ENCODE measurements at regions not wholly inside any gene's neighbourhood (a gene's known extent, or its start where the extent isn't known, plus 50 kb on each side); places are given as distances from the start of the nearest gene placed in this dataset.

GRCh38 chr2:30046396-30046795, 100.4 kb upstream of the YPEL5 start:
- H3K9me3 ChIP-seq (ENCODE audit: control extremely low read depth in 1 of 5, control insufficient read depth in 4 of 5, insufficient read depth in 2 of 5, low read depth in 1 of 5, low read length in 4 of 5), result no peaks in the 10 kb centered on the region
- H3K36me3 ChIP-seq (ENCODE audit: control insufficient read depth in 4 of 4, insufficient read depth in 4 of 4, low read length in 3 of 4), result no peaks in the 10 kb centered on the region
- peaks cover 0 to 8% (median 3%) of the 10 kb centered on the region in 5 experiments for H3K27me3 ChIP-seq (replicated peaks in 2 of 5; ENCODE audit: control insufficient read depth in 4 of 5, insufficient read depth in 5 of 5, low read length in 4 of 5)
- H3K4me1 ChIP-seq (ENCODE audit: control extremely low read depth in 1 of 4, control insufficient read depth in 4 of 4, insufficient read depth in 4 of 4, low read length in 3 of 4), result no peaks in the 10 kb centered on the region
- no peak for DNase-seq
- no peak overlapping the region for H3K4me3 ChIP-seq (ENCODE audit: control insufficient read depth in 1 of 7, extremely low read depth in 1 of 7, insufficient read depth in 4 of 7, low read depth in 2 of 7, low read length in 6 of 7)
- WGBS (ENCODE audit: insufficient coverage), result no CpG with 5 or more reads among the region's 2 CpGs
- no peak overlapping the region for H3K27ac ChIP-seq (ENCODE audit: insufficient read depth in 1 of 2, low read depth in 1 of 2, low read length in 2 of 2, poor library complexity in 1 of 2, severe bottlenecking in 2 of 2)
- POLR2A ChIA-PET, result no interaction called here
- CTCF ChIA-PET, result no interaction called here

GRCh38 chr2:30046979-30047378, 99.8 kb upstream of the YPEL5 start:
- no peaks in the 10 kb centered on the region for H3K9me3 ChIP-seq (ENCODE audit: control extremely low read depth in 1 of 5, control insufficient read depth in 4 of 5, insufficient read depth in 2 of 5, low read depth in 1 of 5, low read length in 4 of 5)
- no peak overlapping the region for H3K4me3 ChIP-seq (ENCODE audit: control insufficient read depth in 1 of 7, extremely low read depth in 1 of 7, insufficient read depth in 4 of 7, low read depth in 2 of 7, low read length in 6 of 7)
- WGBS (ENCODE audit: insufficient coverage), result 96% methylated on average over 2 of the region's 3 CpGs
- CTCF ChIA-PET, result no interaction called here
- H3K27ac ChIP-seq (ENCODE audit: insufficient read depth in 1 of 2, low read depth in 1 of 2, low read length in 2 of 2, poor library complexity in 1 of 2, severe bottlenecking in 2 of 2), result no peak overlapping the region
- no peaks in the 10 kb centered on the region for H3K4me1 ChIP-seq (ENCODE audit: control extremely low read depth in 1 of 4, control insufficient read depth in 4 of 4, insufficient read depth in 4 of 4, low read length in 3 of 4)
- DNase-seq, result no peak
- no peaks in the 10 kb centered on the region for H3K36me3 ChIP-seq (ENCODE audit: control insufficient read depth in 4 of 4, insufficient read depth in 4 of 4, low read length in 3 of 4)
- POLR2A ChIA-PET, result no interaction called here
- peaks cover 0 to 9% (median 3%) of the 10 kb centered on the region in 5 experiments for H3K27me3 ChIP-seq (replicated peaks in 2 of 5; ENCODE audit: control insufficient read depth in 4 of 5, insufficient read depth in 5 of 5, low read length in 4 of 5)

GRCh38 chr2:30048636-30049175, 98.1 kb upstream of the YPEL5 start:
- Histone ChIP-seq H3K27me3 (replicated peaks in 2 of 5; ENCODE audit: control insufficient read depth in 4 of 5, insufficient read depth in 5 of 5, low read length in 4 of 5) (peaks cover 0 to 11% (median 3%) of the 10 kb centered on the region in 5 experiments), H3K27ac (ENCODE audit: insufficient read depth in 1 of 2, low read depth in 1 of 2, low read length in 2 of 2, poor library complexity in 1 of 2, severe bottlenecking in 2 of 2) (no peak overlapping the region), H3K9me3 (ENCODE audit: control extremely low read depth in 1 of 5, control insufficient read depth in 4 of 5, insufficient read depth in 2 of 5, low read depth in 1 of 5, low read length in 4 of 5) (no peaks in the 10 kb centered on the region), H3K4me3 (ENCODE audit: control insufficient read depth in 1 of 7, extremely low read depth in 1 of 7, insufficient read depth in 4 of 7, low read depth in 2 of 7, low read length in 6 of 7) (no peak overlapping the region), H3K36me3 (ENCODE audit: control insufficient read depth in 4 of 4, insufficient read depth in 4 of 4, low read length in 3 of 4) (no peaks in the 10 kb centered on the region), H3K4me1 (ENCODE audit: control extremely low read depth in 1 of 4, control insufficient read depth in 4 of 4, insufficient read depth in 4 of 4, low read length in 3 of 4) (no peaks in the 10 kb centered on the region)
- ChIA-PET POLR2A (no interaction called here), CTCF (no interaction called here)
- no peak for DNase-seq
- 90% methylated on average over 5 of the region's 8 CpGs for WGBS (ENCODE audit: insufficient coverage)

GRCh38 chr2:30055548-30055947, 91.3 kb upstream of the YPEL5 start:
- Histone ChIP-seq H3K9me3 (ENCODE audit: control extremely low read depth in 1 of 5, control insufficient read depth in 4 of 5, insufficient read depth in 2 of 5, low read depth in 1 of 5, low read length in 4 of 5) (no peaks in the 10 kb centered on the region), H3K36me3 (ENCODE audit: control insufficient read depth in 4 of 4, insufficient read depth in 4 of 4, low read length in 3 of 4) (no peaks in the 10 kb centered on the region), H3K4me1 (ENCODE audit: control extremely low read depth in 1 of 4, control insufficient read depth in 4 of 4, insufficient read depth in 4 of 4, low read length in 3 of 4) (no peaks in the 10 kb centered on the region), H3K27me3 (replicated peaks in 2 of 5; ENCODE audit: control insufficient read depth in 4 of 5, insufficient read depth in 5 of 5, low read length in 4 of 5) (peaks cover 0 to 8% (median 0%) of the 10 kb centered on the region in 5 experiments), H3K4me3 (ENCODE audit: control insufficient read depth in 1 of 7, extremely low read depth in 1 of 7, insufficient read depth in 4 of 7, low read depth in 2 of 7, low read length in 6 of 7) (no peak overlapping the region), H3K27ac (ENCODE audit: insufficient read depth in 1 of 2, low read depth in 1 of 2, low read length in 2 of 2, poor library complexity in 1 of 2, severe bottlenecking in 2 of 2) (no peak overlapping the region)
- ChIA-PET CTCF (no interaction called here), POLR2A (no interaction called here)
- no peak for DNase-seq
- no CpG with 5 or more reads among the region's 2 CpGs for WGBS (ENCODE audit: insufficient coverage)

GRCh38 chr2:30060562-30060961, 86.2 kb upstream of the YPEL5 start:
- H3K27me3 ChIP-seq (replicated peaks in 2 of 5; ENCODE audit: control insufficient read depth in 4 of 5, insufficient read depth in 5 of 5, low read length in 4 of 5), result peaks cover 0 to 2% (median 0%) of the 10 kb centered on the region in 5 experiments
- CTCF ChIA-PET, result no interaction called here
- no peak overlapping the region for H3K4me3 ChIP-seq (ENCODE audit: control insufficient read depth in 1 of 7, extremely low read depth in 1 of 7, insufficient read depth in 4 of 7, low read depth in 2 of 7, low read length in 6 of 7)
- no peaks in the 10 kb centered on the region for H3K36me3 ChIP-seq (ENCODE audit: control insufficient read depth in 4 of 4, insufficient read depth in 4 of 4, low read length in 3 of 4)
- POLR2A ChIA-PET, result no interaction called here
- H3K4me1 ChIP-seq (ENCODE audit: control extremely low read depth in 1 of 4, control insufficient read depth in 4 of 4, insufficient read depth in 4 of 4, low read length in 3 of 4), result no peaks in the 10 kb centered on the region
- peaks cover 0 to 7% (median 1%) of the 10 kb centered on the region in 5 experiments for H3K9me3 ChIP-seq (ENCODE audit: control extremely low read depth in 1 of 5, control insufficient read depth in 4 of 5, insufficient read depth in 2 of 5, low read depth in 1 of 5, low read length in 4 of 5)
- 91% methylated on average over 5 of the region's 5 CpGs for WGBS (ENCODE audit: insufficient coverage)
- DNase-seq, result no peak
- no peak overlapping the region for H3K27ac ChIP-seq (ENCODE audit: insufficient read depth in 1 of 2, low read depth in 1 of 2, low read length in 2 of 2, poor library complexity in 1 of 2, severe bottlenecking in 2 of 2)

GRCh38 chr2:30068067-30068466, 78.7 kb upstream of the YPEL5 start:
- H3K27ac ChIP-seq (ENCODE audit: insufficient read depth in 1 of 2, low read depth in 1 of 2, low read length in 2 of 2, poor library complexity in 1 of 2, severe bottlenecking in 2 of 2), result no peak overlapping the region
- DNase-seq, result no peak
- POLR2A ChIA-PET, result no interaction called here
- peaks cover 0 to 7% (median 3%) of the 10 kb centered on the region in 5 experiments for H3K27me3 ChIP-seq (replicated peaks in 2 of 5; ENCODE audit: control insufficient read depth in 4 of 5, insufficient read depth in 5 of 5, low read length in 4 of 5)
- CTCF ChIA-PET, result interaction anchor here (1.4 kb wide), 1 partner anchor 146 kb away, joined by 3 read pairs; no protein-coding TSS in a partner anchor
- H3K4me3 ChIP-seq (ENCODE audit: control insufficient read depth in 1 of 7, extremely low read depth in 1 of 7, insufficient read depth in 4 of 7, low read depth in 2 of 7, low read length in 6 of 7), result no peak overlapping the region
- H3K4me1 ChIP-seq (ENCODE audit: control extremely low read depth in 1 of 4, control insufficient read depth in 4 of 4, insufficient read depth in 4 of 4, low read length in 3 of 4), result no peaks in the 10 kb centered on the region
- H3K36me3 ChIP-seq (ENCODE audit: control insufficient read depth in 4 of 4, insufficient read depth in 4 of 4, low read length in 3 of 4), result no peaks in the 10 kb centered on the region
- H3K9me3 ChIP-seq (ENCODE audit: control extremely low read depth in 1 of 5, control insufficient read depth in 4 of 5, insufficient read depth in 2 of 5, low read depth in 1 of 5, low read length in 4 of 5), result peaks cover 0 to 10% (median 1%) of the 10 kb centered on the region in 5 experiments

- 22% methylated on average over 8 of the region's 10 CpGs for whole genome bisulfite sequencing (ENCODE audit: insufficient coverage)
- H3K36me3 ChIP-seq (ENCODE audit: control insufficient read depth in 4 of 4, insufficient read depth in 4 of 4, low read length in 3 of 4), result no peaks in the 10 kb centered on the region
- ChIA-PET POLR2A (no interaction called here), CTCF (interaction anchor here (1.1 to 2.2 kb wide), 5 partner anchors 10 to 149 kb away, joined by 3 to 7 read pairs (median 3); no protein-coding TSS in a partner anchor)
- no peak overlapping the region for H3K4me3 ChIP-seq (ENCODE audit: control insufficient read depth in 1 of 7, extremely low read depth in 1 of 7, insufficient read depth in 4 of 7, low read depth in 2 of 7, low read length in 6 of 7)
- no peaks in the 10 kb centered on the region for H3K4me1 ChIP-seq (ENCODE audit: control extremely low read depth in 1 of 4, control insufficient read depth in 4 of 4, insufficient read depth in 4 of 4, low read length in 3 of 4)
- no peaks in the 10 kb centered on the region for H3K9me3 ChIP-seq (ENCODE audit: control extremely low read depth in 1 of 5, control insufficient read depth in 4 of 5, insufficient read depth in 2 of 5, low read depth in 1 of 5, low read length in 4 of 5)
- H3K27me3 ChIP-seq (replicated peaks in 2 of 5; ENCODE audit: control insufficient read depth in 4 of 5, insufficient read depth in 5 of 5, low read length in 4 of 5), result peaks cover 0 to 8% (median 3%) of the 10 kb centered on the region in 5 experiments
- no peak overlapping the region for H3K27ac ChIP-seq (ENCODE audit: insufficient read depth in 1 of 2, low read depth in 1 of 2, low read length in 2 of 2, poor library complexity in 1 of 2, severe bottlenecking in 2 of 2)
- DNase-seq, result peak; percentile 61 to 85 (median 76)
These were observed 74.5 kb upstream of the YPEL5 start for GRCh38 chr2:30072250-30072842.

All from common myeloid progenitor, CD34-positive (primary cell).